H9 (cell line): ENCODE measurements at regions not wholly inside any gene's neighbourhood (a gene's known extent, or its start where the extent isn't known, plus 50 kb on each side); places are given as distances from the start of the nearest gene placed in this dataset.

Experiments used
- DNase-seq: peaks from one replicate; pipeline ENCODE4 v3.0.0-alpha.2; 2017
- H2AFZ ChIP-seq: one replicate; pipeline ENCODE4 v1.6.1; 2013; ENCODE audit warnings: mild to moderate bottlenecking, low read length, control low read depth, moderate library complexity
- H2AK5ac ChIP-seq: 2 replicates; pipeline ENCODE4 v1.6.1; 2013; ENCODE audit warnings: low read length, control low read depth, mixed read lengths; ENCODE audit not compliant: insufficient read length
- H2BK120ac ChIP-seq: one replicate; pipeline ENCODE4 v1.6.1; 2013; ENCODE audit warnings: low read depth, mild to moderate bottlenecking, low read length, control low read depth, inconsistent platforms; ENCODE audit not compliant: poor library complexity, severe bottlenecking
- H2BK12ac ChIP-seq: 2 replicates; pipeline ENCODE4 v1.6.1; 2013; ENCODE audit warnings: low read length, control low read depth, mixed read lengths, low read depth; ENCODE audit not compliant: insufficient read length
- H2BK15ac ChIP-seq: 2 replicates; pipeline ENCODE4 v1.6.1; 2013; ENCODE audit warnings: low read depth, low read length, control low read depth
- H2BK20ac ChIP-seq: one replicate; pipeline ENCODE4 v1.6.1; 2013; ENCODE audit warnings: low read depth, mild to moderate bottlenecking, low read length, control low read depth, inconsistent platforms; ENCODE audit not compliant: poor library complexity, severe bottlenecking
- H2BK5ac ChIP-seq: 2 replicates; pipeline ENCODE4 v1.6.1; 2013; ENCODE audit warnings: low read length, control low read depth, mixed read lengths; ENCODE audit not compliant: insufficient read length
- H3K14ac ChIP-seq: 2 replicates; pipeline ENCODE4 v1.6.1; 2013; ENCODE audit warnings: low read length, control low read depth; ENCODE audit not compliant: insufficient read depth
- H3K18ac ChIP-seq: 2 replicates; pipeline ENCODE4 v1.6.1; 2013; ENCODE audit warnings: low read depth, mild to moderate bottlenecking, mixed read lengths, low read length, control low read depth; ENCODE audit not compliant: insufficient read length
- H3K23ac ChIP-seq: 2 replicates; pipeline ENCODE4 v1.6.1; 2013; ENCODE audit warnings: low read length, control low read depth, mixed read lengths, low read depth; ENCODE audit not compliant: insufficient read length
- H3K23me2 ChIP-seq: 2 replicates; pipeline ENCODE4 v1.6.1; 2013; ENCODE audit warnings: low read depth, mild to moderate bottlenecking, mixed read lengths, low read length, control low read depth; ENCODE audit not compliant: insufficient read length, poor library complexity, severe bottlenecking
- H3K27ac ChIP-seq: 2 replicates; pipeline ENCODE4 v1.5.1; 2013; ENCODE audit warnings: low read length, control low read depth, mixed read lengths, low read depth; ENCODE audit not compliant: insufficient read length
- H3K27me3 ChIP-seq: 2 replicates; pipeline ENCODE4 v1.6.1; 2013; ENCODE audit warnings: low read length, control low read depth, inconsistent platforms; ENCODE audit not compliant: insufficient read depth
- H3K4ac ChIP-seq: 2 replicates; pipeline ENCODE4 v1.6.1; 2013; ENCODE audit warnings: low read depth, mild to moderate bottlenecking, control low read depth, inconsistent platforms, low read length, moderate library complexity
- H3K4me1 ChIP-seq: 2 replicates; pipeline ENCODE4 v1.6.1; 2013; ENCODE audit warnings: low read length, control low read depth, inconsistent platforms; ENCODE audit not compliant: insufficient read depth
- H3K4me2 ChIP-seq: 2 replicates; pipeline ENCODE4 v1.6.1; 2013; ENCODE audit warnings: low read length, control low read depth, mixed read lengths; ENCODE audit not compliant: insufficient read length, insufficient read depth
- H3K56ac ChIP-seq: 2 replicates; pipeline ENCODE4 v1.6.1; 2013; ENCODE audit warnings: low read depth, mild to moderate bottlenecking, mixed read lengths, low read length, control low read depth; ENCODE audit not compliant: insufficient read length
- H3K79me1 ChIP-seq: 2 replicates; pipeline ENCODE4 v1.6.1; 2013; ENCODE audit warnings: low read depth, mild to moderate bottlenecking, moderate library complexity, low read length, control low read depth, inconsistent platforms; ENCODE audit not compliant: insufficient read depth, poor library complexity, severe bottlenecking
- H3K79me2 ChIP-seq: 2 replicates; pipeline ENCODE4 v1.6.1; 2013; ENCODE audit warnings: low read length, control low read depth, inconsistent platforms; ENCODE audit not compliant: insufficient read depth
- H3K9ac ChIP-seq: 2 replicates; pipeline ENCODE4 v1.6.1; 2013; ENCODE audit warnings: low read length, control low read depth, mixed read lengths; ENCODE audit not compliant: insufficient read length; ENCODE audit errors: extremely low read depth
- H3K9me3 ChIP-seq: one replicate; pipeline ENCODE4 v1.6.1; 2013; ENCODE audit warnings: low read depth, low read length, inconsistent platforms; ENCODE audit not compliant: control insufficient read depth
- H3T11ph ChIP-seq: one replicate; pipeline ENCODE4 v1.6.1; 2013; ENCODE audit warnings: mild to moderate bottlenecking, low read length, control low read depth, inconsistent platforms
- H4K20me1 ChIP-seq: one replicate; pipeline ENCODE4 v1.6.1; 2013; ENCODE audit not compliant: control insufficient read depth, insufficient read length, insufficient read depth
- H4K5ac ChIP-seq: 2 replicates; pipeline ENCODE4 v1.6.1; 2013; ENCODE audit warnings: low read depth, mild to moderate bottlenecking, mixed read lengths, low read length, control low read depth; ENCODE audit not compliant: insufficient read length
- H4K8ac ChIP-seq: replicated peaks from 2 replicates; pipeline ENCODE4 v1.6.1; 2013; ENCODE audit warnings: low read length, control low read depth, mixed read lengths, low read depth; ENCODE audit not compliant: insufficient read length
- H4K91ac ChIP-seq: 2 replicates; pipeline ENCODE4 v1.6.1; 2013; ENCODE audit warnings: low read depth, mild to moderate bottlenecking, moderate library complexity, mixed read lengths, low read length, control low read depth; ENCODE audit not compliant: insufficient read length
- H3K27ac Mint-ChIP-seq, 3 experiments: 2 replicates in 2 of 3; 3 replicates in 1 of 3; pipeline ENCODE4 v1.8.0; 2020 to 2021; ENCODE audit warnings: mixed read lengths in 3 of 3, mild to moderate bottlenecking in 1 of 3, moderate library complexity in 1 of 3
- H3K27me3 Mint-ChIP-seq: 2 replicates; pipeline ENCODE4 v1.8.0; 2021; ENCODE audit warnings: low read depth, mild to moderate bottlenecking, moderate library complexity, mixed read lengths
- H3K36me3 Mint-ChIP-seq, 3 experiments: 2 replicates in 2 of 3; 3 replicates in 1 of 3; pipeline ENCODE4 v1.8.0; 2020 to 2021; ENCODE audit warnings: low read depth in 3 of 3, mixed read lengths in 3 of 3; ENCODE audit not compliant: insufficient read depth in 1 of 3
- H3K4me1 Mint-ChIP-seq, 2 experiments: 2 replicates each; pipeline ENCODE4 v1.8.0; 2020; ENCODE audit warnings: mixed read lengths in 2 of 2
- H3K4me3 Mint-ChIP-seq, 2 experiments: 2 replicates in 1 of 2; 3 replicates in 1 of 2; pipeline ENCODE4 v1.8.0; 2020 to 2021; ENCODE audit warnings: mild to moderate bottlenecking in 2 of 2, mixed read lengths in 2 of 2, moderate library complexity in 1 of 2
- H3K9me3 Mint-ChIP-seq, 2 experiments: 2 replicates in 1 of 2; 3 replicates in 1 of 2; pipeline ENCODE4 v1.8.0; 2020; ENCODE audit warnings: mild to moderate bottlenecking in 2 of 2, mixed read lengths in 2 of 2, moderate library complexity in 1 of 2
- WGBS: extraction: QIAGEN DNeasy Blood & Tissue Kit; methylation state at CpG from one replicate; pipeline ENCODE4 v1.1.7; 2013; ENCODE audit warnings: missing lambda C conversion rate, low lambda C conversion rate, mixed read lengths; ENCODE audit not compliant: insufficient read length; ENCODE audit errors: extremely low coverage; 5-methylcytosine and 5-hydroxymethylcytosine counted together
- TF ChIP-seq, protein P1 (sequence below): fragments of 200-600 bp; sonication (generic); conservative IDR thresholded peaks from 3 replicates; pipeline ENCODE4 v1.8.0; 2021; ENCODE audit warnings: antibody characterized with exemption, mild to moderate bottlenecking

DNA sequence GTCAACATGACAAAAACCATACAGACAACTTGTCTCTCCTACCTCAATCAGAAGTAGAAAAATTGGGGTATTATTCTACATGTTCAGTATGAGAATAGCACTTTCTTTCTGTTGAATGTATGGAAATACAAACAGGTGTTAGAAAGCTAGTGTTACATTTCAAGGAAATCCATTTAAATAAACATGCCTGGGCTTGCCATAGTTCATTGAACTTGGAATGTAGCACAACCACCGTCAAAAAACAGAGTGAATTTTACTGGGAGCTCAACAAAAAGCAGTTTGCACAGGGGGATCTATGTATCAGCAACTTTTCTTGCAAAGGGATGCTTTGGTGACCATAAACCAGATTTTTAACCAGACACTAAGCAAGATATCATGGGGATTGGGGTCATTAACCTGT is 307.9 kb upstream of the SMARCA2 start:
- Histone ChIP-seq H4K8ac (no peak overlapping the region), H3K56ac (no peak overlapping the region), H3T11ph (no peak overlapping the region), H2BK5ac (no peak overlapping the region), H3K14ac (no peak overlapping the region), H3K27ac (no peak overlapping the region), H4K20me1 (no peaks in the 10 kb centered on the region), H3K79me1 (no peaks in the 10 kb centered on the region), H3K23ac (no peak overlapping the region), H3K4ac (no peak overlapping the region), H2AK5ac (no peak overlapping the region), H2BK120ac (no peak overlapping the region), H3K4me2 (no peak overlapping the region), H3K9ac (no peak overlapping the region), H3K27me3 (no peaks in the 10 kb centered on the region), H3K23me2 (no peaks in the 10 kb centered on the region), H2BK20ac (no peak overlapping the region), H4K91ac (no peak overlapping the region), H3K9me3 (no peaks in the 10 kb centered on the region), H3K4me1 (no peaks in the 10 kb centered on the region), H3K79me2 (no peaks in the 10 kb centered on the region), H2AFZ (no peak overlapping the region), H2BK15ac (no peak overlapping the region), H3K18ac (no peak overlapping the region), H2BK12ac (no peak overlapping the region), H4K5ac (no peak overlapping the region)
- Mint-ChIP-seq H3K27ac (peak overlapping the region in 1 of 3 experiments; percentile 54; a peak in 1 of 7 replicates), H3K9me3 (peaks cover 3% of the 10 kb centered on the region in 2 experiments; a peak in 1 of 5 replicates), H3K36me3 (no peaks in the 10 kb centered on the region), H3K4me3 (no peak overlapping the region), H3K27me3 (no peaks in the 10 kb centered on the region), H3K4me1 (peaks cover 0 to 9% of the 10 kb centered on the region in 2 experiments; a peak in 2 of 4 replicates)
- no peak for DNase-seq
- TF ChIP-seq, protein P1, sequence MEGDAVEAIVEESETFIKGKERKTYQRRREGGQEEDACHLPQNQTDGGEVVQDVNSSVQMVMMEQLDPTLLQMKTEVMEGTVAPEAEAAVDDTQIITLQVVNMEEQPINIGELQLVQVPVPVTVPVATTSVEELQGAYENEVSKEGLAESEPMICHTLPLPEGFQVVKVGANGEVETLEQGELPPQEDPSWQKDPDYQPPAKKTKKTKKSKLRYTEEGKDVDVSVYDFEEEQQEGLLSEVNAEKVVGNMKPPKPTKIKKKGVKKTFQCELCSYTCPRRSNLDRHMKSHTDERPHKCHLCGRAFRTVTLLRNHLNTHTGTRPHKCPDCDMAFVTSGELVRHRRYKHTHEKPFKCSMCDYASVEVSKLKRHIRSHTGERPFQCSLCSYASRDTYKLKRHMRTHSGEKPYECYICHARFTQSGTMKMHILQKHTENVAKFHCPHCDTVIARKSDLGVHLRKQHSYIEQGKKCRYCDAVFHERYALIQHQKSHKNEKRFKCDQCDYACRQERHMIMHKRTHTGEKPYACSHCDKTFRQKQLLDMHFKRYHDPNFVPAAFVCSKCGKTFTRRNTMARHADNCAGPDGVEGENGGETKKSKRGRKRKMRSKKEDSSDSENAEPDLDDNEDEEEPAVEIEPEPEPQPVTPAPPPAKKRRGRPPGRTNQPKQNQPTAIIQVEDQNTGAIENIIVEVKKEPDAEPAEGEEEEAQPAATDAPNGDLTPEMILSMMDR: no peak
- no CpG with 5 or more reads among the region's 1 CpG for WGBS
